Peyer's patch (tissue), 4 donors: ENCODE measurements at regions not wholly inside any gene's neighbourhood (a gene's known extent, or its start where the extent isn't known, plus 50 kb on each side); places are given as distances from the start of the nearest gene placed in this dataset.

Source experiments
- POLR2A ChIP-seq, 2 donors: fragments of 450-650 bp; IDR thresholded peaks; one replicate each; pipeline ENCODE4 v1.5.1; 2017; ENCODE audit warnings: antibody characterized with exemption in 2 of 2, mild to moderate bottlenecking in 2 of 2, moderate library complexity in 2 of 2
- TF ChIP-seq, protein P1 (sequence below), 6 experiments: fragments of 450-650 bp in 4 of 6; fragments of 200-600 bp in 2 of 6; sonication (generic) in 1 of 6; IDR thresholded peaks; one replicate each; pipeline ENCODE4 v1.5.1; 2017 to 2019; ENCODE audit warnings: antibody characterized with exemption in 6 of 6, mild to moderate bottlenecking in 3 of 6, moderate library complexity in 1 of 6

GRCh38 chr14:81694419-81694818 lies 160.8 kb upstream of the SEL1L start:
- TF ChIP-seq, protein P1, sequence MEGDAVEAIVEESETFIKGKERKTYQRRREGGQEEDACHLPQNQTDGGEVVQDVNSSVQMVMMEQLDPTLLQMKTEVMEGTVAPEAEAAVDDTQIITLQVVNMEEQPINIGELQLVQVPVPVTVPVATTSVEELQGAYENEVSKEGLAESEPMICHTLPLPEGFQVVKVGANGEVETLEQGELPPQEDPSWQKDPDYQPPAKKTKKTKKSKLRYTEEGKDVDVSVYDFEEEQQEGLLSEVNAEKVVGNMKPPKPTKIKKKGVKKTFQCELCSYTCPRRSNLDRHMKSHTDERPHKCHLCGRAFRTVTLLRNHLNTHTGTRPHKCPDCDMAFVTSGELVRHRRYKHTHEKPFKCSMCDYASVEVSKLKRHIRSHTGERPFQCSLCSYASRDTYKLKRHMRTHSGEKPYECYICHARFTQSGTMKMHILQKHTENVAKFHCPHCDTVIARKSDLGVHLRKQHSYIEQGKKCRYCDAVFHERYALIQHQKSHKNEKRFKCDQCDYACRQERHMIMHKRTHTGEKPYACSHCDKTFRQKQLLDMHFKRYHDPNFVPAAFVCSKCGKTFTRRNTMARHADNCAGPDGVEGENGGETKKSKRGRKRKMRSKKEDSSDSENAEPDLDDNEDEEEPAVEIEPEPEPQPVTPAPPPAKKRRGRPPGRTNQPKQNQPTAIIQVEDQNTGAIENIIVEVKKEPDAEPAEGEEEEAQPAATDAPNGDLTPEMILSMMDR (IDR thresholded peaks at IDR 0.05) = no peak
- no peak for TF ChIP-seq POLR2A (IDR thresholded peaks at IDR 0.05)
